ENCODE measurements at regions not wholly inside any gene's neighbourhood (a gene's known extent, or its start where the extent isn't known, plus 50 kb on each side); places are given as distances from the start of the nearest gene placed in this dataset.
"Not testable (repeated sequence)": the region's sequence is repeated elsewhere in the genome, so short reads cannot be mapped to it uniquely, and the experiment has no call there.

GRCh38 chr1:177869011-177869410 lies 100.8 kb downstream of the SEC16B start:
- H3K9me3 ChIP-seq (ENCODE audit: control insufficient read depth in 2 of 2, insufficient read depth in 1 of 2, low read depth in 1 of 2, low read length in 1 of 2); H3K36me3 ChIP-seq (ENCODE audit: control insufficient read depth in 2 of 2, insufficient read depth in 2 of 2, low read length in 1 of 2); H3K27ac ChIP-seq (ENCODE audit: low read depth in 2 of 2, low read length in 1 of 2); H3K4me3 ChIP-seq (ENCODE audit: low read depth in 1 of 2, low read length in 2 of 2); H3K4me1 ChIP-seq (ENCODE audit: control insufficient read depth in 2 of 2, insufficient read depth in 2 of 2, low read length in 1 of 2); H3K27me3 ChIP-seq (ENCODE audit: control insufficient read depth in 1 of 2, insufficient read depth in 2 of 2, low read length in 2 of 2): not testable (repeated sequence)

GRCh38 chr1:177865807-177866206 lies 104.1 kb downstream of the SEC16B start:
- H3K36me3 ChIP-seq (ENCODE audit: control insufficient read depth in 2 of 2, insufficient read depth in 2 of 2, low read length in 1 of 2): no peaks in the 10 kb centered on the region
- no peaks in the 10 kb centered on the region for H3K9me3 ChIP-seq (ENCODE audit: control insufficient read depth in 2 of 2, insufficient read depth in 1 of 2, low read depth in 1 of 2, low read length in 1 of 2)

GRCh38 chr1:177864538-177865305 lies 105.1 kb downstream of the SEC16B start:
- WGBS, 2 donors: 30 to 32% methylated on average over 2 of the region's 2 CpGs
- Histone ChIP-seq H3K4me3 (ENCODE audit: low read depth in 1 of 2, low read length in 2 of 2) (no peak overlapping the region), H3K27ac (ENCODE audit: low read depth in 2 of 2, low read length in 1 of 2) (no peak overlapping the region), H3K4me1 (ENCODE audit: control insufficient read depth in 2 of 2, insufficient read depth in 2 of 2, low read length in 1 of 2) (no peaks in the 10 kb centered on the region), H3K9me3 (ENCODE audit: control insufficient read depth in 2 of 2, insufficient read depth in 1 of 2, low read depth in 1 of 2, low read length in 1 of 2) (no peaks in the 10 kb centered on the region), H3K27me3 (ENCODE audit: control insufficient read depth in 1 of 2, insufficient read depth in 2 of 2, low read length in 2 of 2) (no peaks in the 10 kb centered on the region), H3K36me3 (ENCODE audit: control insufficient read depth in 2 of 2, insufficient read depth in 2 of 2, low read length in 1 of 2) (no peaks in the 10 kb centered on the region)

More at GRCh38 chr1:177865807-177866206, 104.1 kb downstream of the SEC16B start:
- H3K4me3 ChIP-seq (ENCODE audit: low read depth in 1 of 2, low read length in 2 of 2): no peak overlapping the region
- H3K4me1 ChIP-seq (ENCODE audit: control insufficient read depth in 2 of 2, insufficient read depth in 2 of 2, low read length in 1 of 2): no peaks in the 10 kb centered on the region
- H3K27me3 ChIP-seq (ENCODE audit: control insufficient read depth in 1 of 2, insufficient read depth in 2 of 2, low read length in 2 of 2): no peaks in the 10 kb centered on the region
- WGBS, 2 donors: 83 to 86% methylated on average over 3 of the region's 3 CpGs
- no peak overlapping the region for H3K27ac ChIP-seq (ENCODE audit: low read depth in 2 of 2, low read length in 1 of 2)

- H3K27ac ChIP-seq (ENCODE audit: low read depth in 2 of 2, low read length in 1 of 2): no peak overlapping the region
- no peaks in the 10 kb centered on the region for H3K36me3 ChIP-seq (ENCODE audit: control insufficient read depth in 2 of 2, insufficient read depth in 2 of 2, low read length in 1 of 2)
- no peaks in the 10 kb centered on the region for H3K9me3 ChIP-seq (ENCODE audit: control insufficient read depth in 2 of 2, insufficient read depth in 1 of 2, low read depth in 1 of 2, low read length in 1 of 2)
- H3K4me1 ChIP-seq (ENCODE audit: control insufficient read depth in 2 of 2, insufficient read depth in 2 of 2, low read length in 1 of 2): no peaks in the 10 kb centered on the region
- WGBS, 2 donors: 90 to 94% methylated on average over 4 of the region's 4 CpGs
- no peak overlapping the region for H3K4me3 ChIP-seq (ENCODE audit: low read depth in 1 of 2, low read length in 2 of 2)
- H3K27me3 ChIP-seq (ENCODE audit: control insufficient read depth in 1 of 2, insufficient read depth in 2 of 2, low read length in 2 of 2): no peaks in the 10 kb centered on the region
Observed at GRCh38 chr1:177863796-177864195, 106.1 kb downstream of the SEC16B start.

GRCh38 chr1:177862916-177863315 lies 106.9 kb downstream of the SEC16B start:
- Histone ChIP-seq H3K9me3 (ENCODE audit: control insufficient read depth in 2 of 2, insufficient read depth in 1 of 2, low read depth in 1 of 2, low read length in 1 of 2) (no peaks in the 10 kb centered on the region), H3K27ac (ENCODE audit: low read depth in 2 of 2, low read length in 1 of 2) (no peak overlapping the region), H3K4me1 (ENCODE audit: control insufficient read depth in 2 of 2, insufficient read depth in 2 of 2, low read length in 1 of 2) (no peaks in the 10 kb centered on the region), H3K4me3 (ENCODE audit: low read depth in 1 of 2, low read length in 2 of 2) (no peak overlapping the region), H3K36me3 (ENCODE audit: control insufficient read depth in 2 of 2, insufficient read depth in 2 of 2, low read length in 1 of 2) (no peaks in the 10 kb centered on the region), H3K27me3 (ENCODE audit: control insufficient read depth in 1 of 2, insufficient read depth in 2 of 2, low read length in 2 of 2) (no peaks in the 10 kb centered on the region)
- WGBS, 2 donors: 35 to 39% methylated on average over 2 of the region's 2 CpGs

- no peak overlapping the region for H3K4me3 ChIP-seq (ENCODE audit: low read depth in 1 of 2, low read length in 2 of 2)
- no peaks in the 10 kb centered on the region for H3K27me3 ChIP-seq (ENCODE audit: control insufficient read depth in 1 of 2, insufficient read depth in 2 of 2, low read length in 2 of 2)
- H3K4me1 ChIP-seq (ENCODE audit: control insufficient read depth in 2 of 2, insufficient read depth in 2 of 2, low read length in 1 of 2): no peaks in the 10 kb centered on the region
- H3K27ac ChIP-seq (ENCODE audit: low read depth in 2 of 2, low read length in 1 of 2): no peak overlapping the region
- 63 to 70% methylated on average over 2 of the region's 2 CpGs for WGBS, 2 donors
- H3K36me3 ChIP-seq (ENCODE audit: control insufficient read depth in 2 of 2, insufficient read depth in 2 of 2, low read length in 1 of 2): no peaks in the 10 kb centered on the region
- H3K9me3 ChIP-seq (ENCODE audit: control insufficient read depth in 2 of 2, insufficient read depth in 1 of 2, low read depth in 1 of 2, low read length in 1 of 2): no peaks in the 10 kb centered on the region
Observed at GRCh38 chr1:177859572-177859971, 110.3 kb downstream of the SEC16B start.

GRCh38 chr1:177858332-177858821 lies 111.5 kb downstream of the SEC16B start:
- Histone ChIP-seq H3K4me3 (ENCODE audit: low read depth in 1 of 2, low read length in 2 of 2) (no peak overlapping the region), H3K27me3 (ENCODE audit: control insufficient read depth in 1 of 2, insufficient read depth in 2 of 2, low read length in 2 of 2) (no peaks in the 10 kb centered on the region), H3K36me3 (ENCODE audit: control insufficient read depth in 2 of 2, insufficient read depth in 2 of 2, low read length in 1 of 2) (no peaks in the 10 kb centered on the region), H3K27ac (ENCODE audit: low read depth in 2 of 2, low read length in 1 of 2) (no peak overlapping the region), H3K4me1 (ENCODE audit: control insufficient read depth in 2 of 2, insufficient read depth in 2 of 2, low read length in 1 of 2) (no peaks in the 10 kb centered on the region), H3K9me3 (ENCODE audit: control insufficient read depth in 2 of 2, insufficient read depth in 1 of 2, low read depth in 1 of 2, low read length in 1 of 2) (no peaks in the 10 kb centered on the region)
- 39 to 45% methylated on average over 10 of the region's 10 CpGs for WGBS, 2 donors

- Histone ChIP-seq H3K4me1 (ENCODE audit: control insufficient read depth in 2 of 2, insufficient read depth in 2 of 2, low read length in 1 of 2) (no peaks in the 10 kb centered on the region), H3K27me3 (ENCODE audit: control insufficient read depth in 1 of 2, insufficient read depth in 2 of 2, low read length in 2 of 2) (no peaks in the 10 kb centered on the region), H3K9me3 (ENCODE audit: control insufficient read depth in 2 of 2, insufficient read depth in 1 of 2, low read depth in 1 of 2, low read length in 1 of 2) (no peaks in the 10 kb centered on the region), H3K36me3 (ENCODE audit: control insufficient read depth in 2 of 2, insufficient read depth in 2 of 2, low read length in 1 of 2) (no peaks in the 10 kb centered on the region), H3K27ac (ENCODE audit: low read depth in 2 of 2, low read length in 1 of 2) (no peak overlapping the region), H3K4me3 (ENCODE audit: low read depth in 1 of 2, low read length in 2 of 2) (no peak overlapping the region)
- WGBS, 2 donors: 84 to 87% methylated on average over 5 of the region's 5 CpGs
Observed at GRCh38 chr1:177857285-177857684, 112.6 kb downstream of the SEC16B start.

- no peak overlapping the region for H3K4me3 ChIP-seq (ENCODE audit: low read depth in 1 of 2, low read length in 2 of 2)
Observed at GRCh38 chr1:177854951-177855350, 114.9 kb downstream of the SEC16B start.

GRCh38 chr1:177849579-177850290 lies 120.1 kb downstream of the SEC16B start:
- H3K36me3 ChIP-seq (ENCODE audit: control insufficient read depth in 2 of 2, insufficient read depth in 2 of 2, low read length in 1 of 2): no peaks in the 10 kb centered on the region
- H3K27me3 ChIP-seq (ENCODE audit: control insufficient read depth in 1 of 2, insufficient read depth in 2 of 2, low read length in 2 of 2): no peaks in the 10 kb centered on the region
- no peaks in the 10 kb centered on the region for H3K4me1 ChIP-seq (ENCODE audit: control insufficient read depth in 2 of 2, insufficient read depth in 2 of 2, low read length in 1 of 2)
- H3K9me3 ChIP-seq (ENCODE audit: control insufficient read depth in 2 of 2, insufficient read depth in 1 of 2, low read depth in 1 of 2, low read length in 1 of 2): no peaks in the 10 kb centered on the region
- WGBS, 2 donors: 43 to 46% methylated on average over 3 of the region's 3 CpGs
- H3K4me3 ChIP-seq (ENCODE audit: low read depth in 1 of 2, low read length in 2 of 2): no peak overlapping the region
- no peak overlapping the region for H3K27ac ChIP-seq (ENCODE audit: low read depth in 2 of 2, low read length in 1 of 2)

More at GRCh38 chr1:177854951-177855350, 114.9 kb downstream of the SEC16B start:
- H3K36me3 ChIP-seq (ENCODE audit: control insufficient read depth in 2 of 2, insufficient read depth in 2 of 2, low read length in 1 of 2): no peaks in the 10 kb centered on the region
- H3K9me3 ChIP-seq (ENCODE audit: control insufficient read depth in 2 of 2, insufficient read depth in 1 of 2, low read depth in 1 of 2, low read length in 1 of 2): no peaks in the 10 kb centered on the region
- H3K27ac ChIP-seq (ENCODE audit: low read depth in 2 of 2, low read length in 1 of 2): no peak overlapping the region
- no peaks in the 10 kb centered on the region for H3K4me1 ChIP-seq (ENCODE audit: control insufficient read depth in 2 of 2, insufficient read depth in 2 of 2, low read length in 1 of 2)
- no peaks in the 10 kb centered on the region for H3K27me3 ChIP-seq (ENCODE audit: control insufficient read depth in 1 of 2, insufficient read depth in 2 of 2, low read length in 2 of 2)
